Neural crest cell (in vitro differentiated cells): ENCODE measurements at regions not wholly inside any gene's neighbourhood (a gene's known extent, or its start where the extent isn't known, plus 50 kb on each side); places are given as distances from the start of the nearest gene placed in this dataset.

ENCODE experiments used
- DNase-seq: peaks from one replicate; pipeline ENCODE4 v3.0.0; 2021; ENCODE audit warnings: low read depth, mixed read lengths, low spot score
- H3K27ac Mint-ChIP-seq: one replicate; pipeline ENCODE4 v1.8.0; 2021; ENCODE audit warnings: mild to moderate bottlenecking, mixed read lengths; ENCODE audit not compliant: unreplicated experiment
- H3K27me3 Mint-ChIP-seq: 2 replicates; pipeline ENCODE4 v1.8.0; 2021; ENCODE audit warnings: low read depth, mild to moderate bottlenecking, mixed read lengths
- H3K36me3 Mint-ChIP-seq: 2 replicates; pipeline ENCODE4 v1.8.0; 2021; ENCODE audit warnings: low read depth, mild to moderate bottlenecking, mixed read lengths
- H3K4me1 Mint-ChIP-seq: 2 replicates; pipeline ENCODE4 v1.8.0; 2021; ENCODE audit warnings: mixed read lengths
- H3K4me3 Mint-ChIP-seq: one replicate; pipeline ENCODE4 v1.8.0; 2021; ENCODE audit warnings: mild to moderate bottlenecking, mixed read lengths
- H3K9me3 Mint-ChIP-seq: 2 replicates; pipeline ENCODE4 v1.8.0; 2021; ENCODE audit warnings: mixed read lengths
- CTCF ChIP-seq: fragments of 200-600 bp; sonication (generic); conservative IDR thresholded peaks from 2 replicates; pipeline ENCODE4 v1.5.0; 2021; ENCODE audit warnings: antibody characterized with exemption, mild to moderate bottlenecking

GRCh38 chr9:31983895-31984294 lies 400.5 kb upstream of the ACO1 start:
- peaks cover 10% of the 10 kb centered on the region for H3K9me3 Mint-ChIP-seq
- no peaks in the 10 kb centered on the region for H3K36me3 Mint-ChIP-seq
- DNase-seq, result no peak
- H3K4me1 Mint-ChIP-seq, result no peaks in the 10 kb centered on the region
- peaks cover 2% of the 10 kb centered on the region for H3K27me3 Mint-ChIP-seq
- no peak overlapping the region for H3K27ac Mint-ChIP-seq
- TF ChIP-seq CTCF, result no peak
- H3K4me3 Mint-ChIP-seq, result no peak overlapping the region

- peak; percentile 20 for TF ChIP-seq CTCF
- no peak overlapping the region for H3K4me3 Mint-ChIP-seq
- DNase-seq, result no peak
- H3K27me3 Mint-ChIP-seq, result peaks cover 4% of the 10 kb centered on the region
- H3K4me1 Mint-ChIP-seq, result no peaks in the 10 kb centered on the region
- H3K9me3 Mint-ChIP-seq, result peaks cover 4% of the 10 kb centered on the region
- H3K36me3 Mint-ChIP-seq, result peaks cover 3% of the 10 kb centered on the region
- no peak overlapping the region for H3K27ac Mint-ChIP-seq
Observed at GRCh38 chr9:31996331-31996730, 388.1 kb upstream of the ACO1 start.

GRCh38 chr9:32004431-32005076 lies 379.9 kb upstream of the ACO1 start:
- no peak for DNase-seq
- Mint-ChIP-seq H3K27me3 (no peaks in the 10 kb centered on the region), H3K4me3 (no peak overlapping the region), H3K36me3 (no peaks in the 10 kb centered on the region), H3K4me1 (no peaks in the 10 kb centered on the region), H3K9me3 (no peaks in the 10 kb centered on the region), H3K27ac (no peak overlapping the region)
- TF ChIP-seq CTCF, result no peak

- Mint-ChIP-seq H3K9me3 (no peaks in the 10 kb centered on the region), H3K27ac (no peak overlapping the region), H3K4me1 (no peaks in the 10 kb centered on the region), H3K36me3 (no peaks in the 10 kb centered on the region), H3K27me3 (no peaks in the 10 kb centered on the region), H3K4me3 (no peak overlapping the region)
- TF ChIP-seq CTCF, result no peak
- no peak for DNase-seq
Observed at GRCh38 chr9:32010322-32010721, 374.1 kb upstream of the ACO1 start.

GRCh38 chr9:32011049-32011448 lies 373.4 kb upstream of the ACO1 start:
- Mint-ChIP-seq H3K4me1 (no peaks in the 10 kb centered on the region), H3K27me3 (no peaks in the 10 kb centered on the region), H3K4me3 (no peak overlapping the region), H3K36me3 (no peaks in the 10 kb centered on the region), H3K27ac (no peak overlapping the region), H3K9me3 (no peaks in the 10 kb centered on the region)
- DNase-seq, result no peak
- TF ChIP-seq CTCF, result no peak
